NB4 (cell line): ENCODE measurements at regions not wholly inside any gene's neighbourhood (a gene's known extent, or its start where the extent isn't known, plus 50 kb on each side); places are given as distances from the start of the nearest gene placed in this dataset.

ENCODE experiments used
- TF ChIP-seq, protein P1 (sequence below): IDR thresholded peaks from one replicate; pipeline ENCODE4 v1.5.1; 2012; ENCODE audit warnings: low read depth, low read length
- TF ChIP-seq, protein P2 (sequence below): IDR thresholded peaks from 2 replicates; pipeline ENCODE4 v1.6.1; 2011; ENCODE audit warnings: low read depth, low read length

DNA sequence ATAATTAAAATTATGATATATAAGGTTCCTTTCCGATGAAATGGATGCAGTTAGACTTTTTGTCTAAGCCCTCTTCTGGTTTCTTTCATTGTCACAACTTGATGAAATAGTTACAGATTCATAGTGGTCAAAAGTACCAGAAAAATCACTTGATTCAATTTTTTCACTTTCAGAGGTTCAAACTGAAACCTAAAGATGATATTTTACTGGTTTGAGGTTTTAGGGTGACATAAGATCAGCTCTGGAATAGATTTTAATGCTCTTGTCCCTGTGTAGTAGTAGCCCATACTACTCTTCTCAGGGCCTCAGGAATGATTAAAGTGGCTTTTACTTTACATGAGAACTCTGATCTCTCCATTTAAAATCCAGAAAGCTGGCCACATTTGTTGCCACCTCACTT, 479.1 kb upstream of the ZNF717 start:
- TF ChIP-seq, protein P1, sequence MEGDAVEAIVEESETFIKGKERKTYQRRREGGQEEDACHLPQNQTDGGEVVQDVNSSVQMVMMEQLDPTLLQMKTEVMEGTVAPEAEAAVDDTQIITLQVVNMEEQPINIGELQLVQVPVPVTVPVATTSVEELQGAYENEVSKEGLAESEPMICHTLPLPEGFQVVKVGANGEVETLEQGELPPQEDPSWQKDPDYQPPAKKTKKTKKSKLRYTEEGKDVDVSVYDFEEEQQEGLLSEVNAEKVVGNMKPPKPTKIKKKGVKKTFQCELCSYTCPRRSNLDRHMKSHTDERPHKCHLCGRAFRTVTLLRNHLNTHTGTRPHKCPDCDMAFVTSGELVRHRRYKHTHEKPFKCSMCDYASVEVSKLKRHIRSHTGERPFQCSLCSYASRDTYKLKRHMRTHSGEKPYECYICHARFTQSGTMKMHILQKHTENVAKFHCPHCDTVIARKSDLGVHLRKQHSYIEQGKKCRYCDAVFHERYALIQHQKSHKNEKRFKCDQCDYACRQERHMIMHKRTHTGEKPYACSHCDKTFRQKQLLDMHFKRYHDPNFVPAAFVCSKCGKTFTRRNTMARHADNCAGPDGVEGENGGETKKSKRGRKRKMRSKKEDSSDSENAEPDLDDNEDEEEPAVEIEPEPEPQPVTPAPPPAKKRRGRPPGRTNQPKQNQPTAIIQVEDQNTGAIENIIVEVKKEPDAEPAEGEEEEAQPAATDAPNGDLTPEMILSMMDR: no peak
- TF ChIP-seq, protein P2, sequence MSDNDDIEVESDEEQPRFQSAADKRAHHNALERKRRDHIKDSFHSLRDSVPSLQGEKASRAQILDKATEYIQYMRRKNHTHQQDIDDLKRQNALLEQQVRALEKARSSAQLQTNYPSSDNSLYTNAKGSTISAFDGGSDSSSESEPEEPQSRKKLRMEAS: no peak
